H1 (cell line): ENCODE measurements at regions not wholly inside any gene's neighbourhood (a gene's known extent, or its start where the extent isn't known, plus 50 kb on each side); places are given as distances from the start of the nearest gene placed in this dataset.

Experiments
- CTCF ChIA-PET: fragments of 300-600 bp; sonication (Branson Sonifier 250); formaldehyde crosslinking; loops from one replicate; lab custom pipeline; 2021; ENCODE audit not compliant: partially characterized antibody; lab: Charles Lee
- POLR2A ChIA-PET: fragments of 300-600 bp; sonication (Branson Sonifier 250); formaldehyde crosslinking; loops from one replicate; lab custom pipeline; 2021; ENCODE audit warnings: inconsistent platforms; ENCODE audit not compliant: partially characterized antibody; lab: Charles Lee
- DNase-seq, 2 experiments: peaks; one replicate each; pipeline versions ENCODE4 v3.0.0 to v3.0.0-alpha.2; 2010 to 2022; ENCODE audit warnings: low spot score in 2 of 2, low read depth in 1 of 2, mixed read lengths in 1 of 2
- FAIRE-seq: peaks from 2 replicates; lab custom pipeline; 2011; peaks lifted over from hg19 to GRCh38; lab: Jason Lieb, UNC
- H2AFZ ChIP-seq: 2 replicates; pipeline ENCODE4 v1.8.1; 2012; ENCODE audit warnings: low read length, inconsistent platforms
- H2AK5ac ChIP-seq: 2 replicates; pipeline ENCODE4 v1.6.1; 2013; ENCODE audit warnings: low read depth, low read length
- H2BK120ac ChIP-seq: replicated peaks from 2 replicates; pipeline ENCODE3; 2013; ENCODE audit warnings: low read depth, low read length, inconsistent platforms
- H2BK12ac ChIP-seq: 2 replicates; pipeline ENCODE4 v1.6.1; 2013; ENCODE audit warnings: low read depth, low read length
- H2BK15ac ChIP-seq: 2 replicates; pipeline ENCODE4 v1.6.1; 2013; ENCODE audit warnings: low read length
- H2BK20ac ChIP-seq: 2 replicates; pipeline ENCODE4 v1.6.1; 2013; ENCODE audit warnings: low read length
- H2BK5ac ChIP-seq: 2 replicates; pipeline ENCODE4 v1.6.1; 2013; ENCODE audit warnings: low read depth, low read length
- H3K14ac ChIP-seq: 2 replicates; pipeline ENCODE4 v1.6.1; 2013; ENCODE audit warnings: inconsistent platforms; ENCODE audit not compliant: insufficient read length
- H3K18ac ChIP-seq: 2 replicates; pipeline ENCODE4 v1.6.1; 2013; ENCODE audit warnings: low read length; ENCODE audit errors: extremely low read depth
- H3K23ac ChIP-seq: 2 replicates; pipeline ENCODE4 v1.6.1; 2013; ENCODE audit warnings: inconsistent platforms; ENCODE audit not compliant: insufficient read length
- H3K23me2 ChIP-seq: 2 replicates; pipeline ENCODE4 v1.6.1; 2013; ENCODE audit warnings: low read depth, low read length
- H3K27ac ChIP-seq: 2 replicates; pipeline ENCODE4 v1.6.1; 2011; ENCODE audit warnings: low read depth, low read length, inconsistent platforms
- H3K27me3 ChIP-seq, 4 experiments: replicated peaks in 1 of 4; 1 replicate in 1 of 4; 2 replicates in 3 of 4; pipeline versions ENCODE4 v1.6.1 to v1.8.1; 2011 to 2013; ENCODE audit warnings: low read length in 3 of 4, mild to moderate bottlenecking in 3 of 4, inconsistent platforms in 2 of 4, mixed read lengths in 2 of 4, moderate library complexity in 1 of 4; ENCODE audit not compliant: control insufficient read depth in 3 of 4, insufficient read depth in 3 of 4; ENCODE audit errors: extremely low read depth in 1 of 4
- H3K36me3 ChIP-seq, 4 experiments: 2 replicates each; pipeline versions ENCODE4 v1.6.1 to v1.8.1; 2011 to 2013; ENCODE audit warnings: mild to moderate bottlenecking in 4 of 4, low read length in 3 of 4, moderate library complexity in 2 of 4, control low read depth in 1 of 4, inconsistent platforms in 1 of 4; ENCODE audit not compliant: insufficient read depth in 4 of 4, control insufficient read depth in 2 of 4
- H3K4ac ChIP-seq: replicated peaks from 2 replicates; pipeline ENCODE3; 2013; ENCODE audit warnings: low read length, low read depth, mixed read lengths, inconsistent platforms; ENCODE audit not compliant: insufficient read length
- H3K4me1 ChIP-seq, 4 experiments: replicated peaks in 1 of 4; 1 replicate in 1 of 4; 2 replicates in 3 of 4; pipeline versions ENCODE4 v1.6.1 to v1.8.1; 2011 to 2013; ENCODE audit warnings: low read length in 3 of 4, inconsistent platforms in 2 of 4, mixed read lengths in 1 of 4; ENCODE audit not compliant: insufficient read depth in 4 of 4, control insufficient read depth in 3 of 4
- H3K4me2 ChIP-seq, 2 experiments: 2 replicates each; pipeline versions ENCODE4 v1.6.1 to v1.8.1; 2011 to 2013; ENCODE audit warnings: low read depth in 2 of 2, low read length in 2 of 2, control low read depth in 1 of 2, inconsistent platforms in 1 of 2, mild to moderate bottlenecking in 1 of 2; ENCODE audit not compliant: insufficient read depth in 1 of 2
- H3K4me3 ChIP-seq, 4 experiments: fragments of 200-600, 300-600 bp in 1 of 4; sonication (generic), shearing (Covaris generic), sonication (Bioruptor Twin) in 1 of 4; 2 replicates each; pipeline versions ENCODE4 v1.5.1 to v1.8.1; 2011 to 2016; ENCODE audit warnings: low read length in 4 of 4, low read depth in 3 of 4, control low read depth in 2 of 4, inconsistent platforms in 2 of 4, mild to moderate bottlenecking in 2 of 4, mixed read lengths in 1 of 4, moderate library complexity in 1 of 4; ENCODE audit not compliant: insufficient read depth in 2 of 4; ENCODE audit errors: extremely low read depth in 1 of 4
- H3K56ac ChIP-seq: replicated peaks from 2 replicates; pipeline ENCODE3; 2013; ENCODE audit warnings: low read depth, mild to moderate bottlenecking, mixed read lengths, low read length, inconsistent platforms; ENCODE audit not compliant: insufficient read length
- H3K79me1 ChIP-seq: 2 replicates; pipeline ENCODE4 v1.6.1; 2013; ENCODE audit warnings: low read depth, low read length, control low read depth
- H3K79me2 ChIP-seq, 2 experiments: 2 replicates each; pipeline versions ENCODE4 v1.6.1 to v1.8.1; 2012 to 2013; ENCODE audit warnings: low read length in 2 of 2, mild to moderate bottlenecking in 2 of 2, inconsistent platforms in 1 of 2; ENCODE audit not compliant: insufficient read depth in 2 of 2, control insufficient read depth in 1 of 2
- H3K9ac ChIP-seq, 4 experiments: replicated peaks in 1 of 4; 1 replicate in 1 of 4; 2 replicates in 3 of 4; pipeline versions ENCODE4 v1.6.1 to v1.8.1; 2011 to 2013; ENCODE audit warnings: low read depth in 3 of 4, low read length in 3 of 4, control low read depth in 2 of 4, mild to moderate bottlenecking in 2 of 4, moderate library complexity in 2 of 4, inconsistent platforms in 1 of 4; ENCODE audit errors: extremely low read depth in 1 of 4
- H3K9me3 ChIP-seq, 2 experiments: 2 replicates each; pipeline versions ENCODE4 v1.6.1 to v1.8.1; 2012 to 2013; ENCODE audit warnings: mild to moderate bottlenecking in 2 of 2, moderate library complexity in 2 of 2, control low read depth in 1 of 2, inconsistent platforms in 1 of 2, low read depth in 1 of 2, low read length in 1 of 2, mixed read lengths in 1 of 2; ENCODE audit not compliant: insufficient read depth in 2 of 2
- H4K20me1 ChIP-seq, 2 experiments: replicated peaks in 1 of 2; 2 replicates each; pipeline versions ENCODE3 to v1.8.1; 2011 to 2013; ENCODE audit warnings: inconsistent platforms in 2 of 2, low read length in 2 of 2, mild to moderate bottlenecking in 1 of 2; ENCODE audit not compliant: insufficient read depth in 2 of 2, control insufficient read depth in 1 of 2
- H4K5ac ChIP-seq: 2 replicates; pipeline ENCODE4 v1.6.1; 2013; ENCODE audit warnings: low read length, low read depth, mixed read lengths, inconsistent platforms; ENCODE audit not compliant: insufficient read length
- H4K8ac ChIP-seq: 2 replicates; pipeline ENCODE4 v1.8.0; 2013; ENCODE audit warnings: mild to moderate bottlenecking, moderate library complexity, low read length, inconsistent platforms; ENCODE audit not compliant: insufficient read depth; ENCODE audit errors: extremely low read depth
- H4K91ac ChIP-seq: replicated peaks from 2 replicates; pipeline ENCODE3; 2013; ENCODE audit warnings: low read length, mixed read lengths, inconsistent platforms; ENCODE audit not compliant: insufficient read length
- SP2 ChIP-seq: IDR thresholded peaks from 2 replicates; pipeline ENCODE4 v1.6.1; 2012; ENCODE audit warnings: mild to moderate bottlenecking, low read length, inconsistent platforms
- WGBS, 2 experiments: shearing (Covaris generic) in 1 of 2; methylation state at CpG; one replicate each; pipeline versions ENCODE4 v1.1.6 to v1.1.7; 2013 to 2015; ENCODE audit warnings: low lambda C conversion rate in 2 of 2, mixed read lengths in 2 of 2, inconsistent platforms in 1 of 2, low coverage in 1 of 2, missing lambda C conversion rate in 1 of 2; ENCODE audit not compliant: insufficient replicate concordance in 2 of 2, insufficient coverage in 1 of 2, insufficient read length in 1 of 2; ENCODE audit errors: extremely low coverage in 1 of 2, missing lambda C conversion rate in 1 of 2; 5-methylcytosine and 5-hydroxymethylcytosine counted together

DNA sequence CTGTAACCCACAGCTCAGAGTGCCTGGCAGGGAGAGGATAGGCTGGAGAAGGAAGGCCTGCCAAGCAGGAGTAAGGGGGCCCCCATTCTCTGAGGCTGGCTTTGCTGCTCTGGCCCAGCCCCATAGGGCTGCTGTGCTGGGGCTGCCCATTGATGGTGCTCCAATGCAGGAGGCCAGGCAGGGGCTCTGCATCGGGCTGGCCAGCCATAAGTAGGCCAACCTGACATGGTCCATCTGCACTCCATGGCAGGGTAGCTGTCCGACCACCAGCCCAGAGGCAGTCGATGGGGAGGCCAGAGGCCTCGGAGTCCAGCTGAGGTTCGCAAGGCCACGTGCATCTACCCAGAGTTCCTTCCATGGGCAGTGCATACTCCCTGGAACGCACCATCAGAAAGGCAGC lies 75.0 kb upstream of the PITX1 start:
- H2BK12ac ChIP-seq: no peak overlapping the region
- H2BK15ac ChIP-seq: no peak overlapping the region
- H2BK120ac ChIP-seq: no peak overlapping the region
- H3K56ac ChIP-seq: no peak overlapping the region
- H3K27ac ChIP-seq: no peak overlapping the region
- H2AFZ ChIP-seq: no peak overlapping the region
- FAIRE-seq: no peak
- H3K27me3 ChIP-seq: 0 out of 7 replicates have a peak, but pooled peaks cover 0 to 3% (median 0%) of the 10 kb centered on the region in 4 experiments
- H4K91ac ChIP-seq: no peak overlapping the region
- no peaks in the 10 kb centered on the region for H3K79me2 ChIP-seq
- H3K36me3 ChIP-seq: no peaks in the 10 kb centered on the region
- H3K14ac ChIP-seq: no peak overlapping the region
- H3K4me3 ChIP-seq: no peak overlapping the region
- DNase-seq: no peak
- no peak overlapping the region for H2BK20ac ChIP-seq
- no peak overlapping the region for H2BK5ac ChIP-seq
- H3K9me3 ChIP-seq: no peaks in the 10 kb centered on the region
- CTCF ChIA-PET: interaction anchor here (1.8 to 7.4 kb wide), 2 partner anchors 11 to 96 kb away, joined by 6 to 38 read pairs; no protein-coding TSS in a partner anchor
- no peak overlapping the region for H2AK5ac ChIP-seq
- no peak overlapping the region for H4K5ac ChIP-seq
- H3K79me1 ChIP-seq: no peaks in the 10 kb centered on the region
- no peak for TF ChIP-seq SP2
- H4K8ac ChIP-seq: no peak overlapping the region
- WGBS, 2 experiments: 93% methylated on average over 7 of the region's 7 CpGs; no CpG with 5 or more reads in 1 of the 2 experiments
- H3K4ac ChIP-seq: no peak overlapping the region
- H3K18ac ChIP-seq: no peak overlapping the region
- no peaks in the 10 kb centered on the region for H3K23me2 ChIP-seq
- no peaks in the 10 kb centered on the region for H4K20me1 ChIP-seq
- POLR2A ChIA-PET: no interaction called here
- no peaks in the 10 kb centered on the region for H3K4me1 ChIP-seq
- H3K9ac ChIP-seq: no peak overlapping the region
- no peak overlapping the region for H3K23ac ChIP-seq
- no peak overlapping the region for H3K4me2 ChIP-seq
